HG02623 (cell line): ENCODE measurements at regions not wholly inside any gene's neighbourhood (a gene's known extent, or its start where the extent isn't known, plus 50 kb on each side); places are given as distances from the start of the nearest gene placed in this dataset.

Experiments used
- ATAC-seq: cut with Tn5 transposase; IDR thresholded peaks from one replicate; pipeline ENCODE4 v1.9.1; 2021; ENCODE audit warnings: moderate library complexity; ENCODE audit not compliant: unreplicated experiment

- ATAC-seq = peak; percentile 72
Observed at GRCh38 chr10:123402656-123403055, 248.5 kb downstream of the BUB3 start.

DNA sequence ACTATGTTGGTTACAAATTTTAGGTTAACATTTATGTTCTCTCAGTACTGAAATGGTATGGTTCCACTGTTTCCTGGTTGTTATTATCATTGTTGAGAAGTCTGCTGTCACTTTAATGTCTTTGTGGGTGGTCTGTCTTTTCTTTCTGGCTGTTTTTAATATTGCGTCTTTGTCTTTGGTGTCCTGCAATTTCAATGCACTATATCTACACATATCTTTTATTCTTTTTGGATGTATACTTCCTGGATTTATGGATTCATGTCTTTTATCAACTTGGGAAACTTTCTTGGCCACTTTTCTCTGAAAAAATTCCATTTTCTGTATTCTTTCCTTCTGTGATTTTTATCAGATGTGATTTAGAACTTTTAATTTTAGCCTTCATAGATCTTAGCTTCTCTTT is 250.2 kb downstream of the BUB3 start:
- no peak for ATAC-seq

DNA sequence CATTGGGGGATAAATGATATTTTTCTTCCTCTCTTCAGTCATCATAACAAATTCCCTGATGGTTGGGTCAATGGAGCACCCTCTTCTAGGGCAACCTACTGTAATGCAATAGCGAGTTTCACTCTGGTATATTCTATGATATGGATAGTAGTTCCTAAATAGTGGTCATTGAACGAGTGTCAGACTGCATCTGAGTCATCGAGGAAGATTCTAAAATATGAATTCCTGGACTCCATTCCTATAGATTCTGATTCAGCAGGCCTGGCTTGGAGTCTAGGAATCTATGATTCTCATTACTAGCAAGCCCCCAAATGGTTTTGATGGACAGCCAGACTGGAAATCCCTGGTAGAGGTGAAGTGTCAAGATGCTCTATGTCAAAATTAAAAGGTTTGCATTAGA is 254.5 kb downstream of the BUB3 start:
- ATAC-seq = no peak

DNA sequence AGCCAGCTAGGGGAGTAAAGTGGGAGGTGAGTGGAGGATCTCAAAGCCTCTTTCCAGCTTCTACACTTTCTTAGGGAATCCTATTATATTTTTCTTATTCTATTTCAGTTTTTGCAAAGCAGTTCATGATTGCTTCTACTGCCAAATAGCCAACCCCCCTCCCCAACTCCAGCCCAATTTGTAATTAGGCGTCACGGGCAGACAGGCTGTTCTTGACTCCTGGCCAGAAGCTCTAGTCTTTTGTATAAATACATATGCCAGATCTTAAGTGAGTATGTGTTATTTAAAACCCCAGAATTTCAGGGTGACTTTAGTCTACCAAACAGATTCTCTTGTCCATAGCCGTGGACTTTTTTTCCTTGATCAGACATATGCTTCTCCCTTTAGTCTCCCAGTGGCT is 255.2 kb downstream of the BUB3 start:
- no peak for ATAC-seq

- ATAC-seq = no peak
Observed at GRCh38 chr10:123409884-123410283, 255.7 kb downstream of the BUB3 start.

DNA sequence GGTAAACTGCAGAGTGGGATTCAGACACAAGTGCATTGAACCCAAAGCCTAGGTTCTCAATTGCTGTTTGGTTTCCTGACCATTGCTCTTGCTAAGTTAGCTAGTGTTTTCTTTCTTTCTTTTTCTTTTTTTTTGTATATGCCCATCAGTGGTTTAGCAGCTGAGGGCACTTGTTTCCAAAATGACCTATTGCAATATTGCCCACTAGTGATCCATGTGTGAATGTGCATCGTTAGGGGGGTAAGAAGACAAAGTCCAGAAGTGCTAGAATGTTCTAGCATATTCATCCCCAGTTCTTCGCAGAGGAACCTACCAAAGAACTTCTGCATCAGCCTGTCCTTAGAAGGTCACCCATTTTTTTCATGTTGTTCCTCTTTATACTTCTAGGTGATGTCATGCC is 252.8 kb upstream of the GPR26 start:
- no peak for ATAC-seq

DNA sequence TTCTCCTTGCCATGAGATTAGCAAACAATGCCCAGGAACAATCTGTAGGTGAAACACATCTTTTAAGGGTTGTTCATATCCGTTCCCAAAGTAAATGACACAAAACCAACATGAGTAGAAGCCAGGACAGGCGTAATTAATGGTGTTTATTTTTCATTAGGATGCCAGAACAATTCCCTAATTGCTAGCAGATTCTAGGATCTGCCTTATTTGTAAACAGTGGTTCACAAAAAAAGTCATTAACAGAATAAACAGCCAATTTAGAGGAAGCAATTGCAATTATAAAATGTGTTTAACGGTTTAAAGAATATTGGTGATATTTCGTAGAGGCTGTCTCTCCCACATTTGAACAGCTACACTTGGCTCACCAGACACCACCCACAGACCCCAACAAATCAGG is 250.6 kb upstream of the GPR26 start:
- no peak for ATAC-seq

GRCh38 chr10:123417414-123417813 is 248.7 kb upstream of the GPR26 start:
- no peak for ATAC-seq

- ATAC-seq = no peak
Observed at GRCh38 chr10:123421461-123421860, 244.7 kb upstream of the GPR26 start.

- ATAC-seq = no peak
Observed at GRCh38 chr10:123422261-123422660, 243.9 kb upstream of the GPR26 start.

GRCh38 chr10:123424537-123424936 is 241.6 kb upstream of the GPR26 start:
- ATAC-seq = no peak

DNA sequence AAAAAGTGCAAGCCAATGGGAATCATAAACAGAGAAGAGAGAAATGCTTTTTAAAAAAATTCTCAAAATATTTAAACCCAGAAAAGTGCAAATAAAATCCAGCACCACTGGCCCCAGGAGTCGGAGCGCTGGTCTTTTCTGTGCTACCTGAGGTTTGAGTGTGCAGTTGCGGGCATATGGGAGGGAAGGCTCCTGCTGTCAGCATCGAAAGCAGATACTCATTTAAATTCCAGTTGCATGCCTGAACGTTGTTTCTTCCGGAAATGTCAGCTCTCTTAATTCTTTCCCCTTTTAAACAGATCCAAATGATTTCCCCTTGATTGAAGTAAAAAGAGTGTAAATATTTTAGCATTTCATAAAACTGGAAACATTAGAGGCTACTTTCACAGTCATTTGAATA is 240.5 kb upstream of the GPR26 start:
- no peak for ATAC-seq

- no peak for ATAC-seq
Observed at GRCh38 chr10:123427165-123427786, 238.9 kb upstream of the GPR26 start.

GRCh38 chr10:123428391-123428790 is 237.8 kb upstream of the GPR26 start:
- no peak for ATAC-seq

DNA sequence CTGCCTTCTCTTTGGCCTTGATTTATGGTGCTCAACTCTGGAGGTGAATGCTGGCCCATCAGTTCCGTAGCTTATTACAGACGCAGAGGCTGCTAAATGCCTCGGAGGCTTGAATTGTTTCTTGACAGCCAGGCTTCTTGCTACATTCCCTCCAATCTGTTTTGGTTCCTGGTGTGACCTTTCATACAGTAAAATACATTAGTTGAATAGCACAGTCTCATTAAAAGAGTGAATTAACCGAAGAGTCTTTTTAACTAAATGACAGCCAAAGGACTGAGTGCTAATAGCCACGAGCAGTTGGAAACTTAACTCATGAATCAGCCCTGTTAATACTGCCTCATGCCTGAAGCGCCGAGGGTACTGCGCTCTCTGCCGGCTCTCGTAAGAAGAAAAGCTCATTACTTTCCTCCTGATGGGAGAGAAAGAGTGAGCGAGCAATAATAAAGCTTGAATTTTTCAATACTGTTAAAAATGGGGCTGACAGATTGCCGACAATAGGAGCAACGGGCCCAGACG is 236.4 kb upstream of the GPR26 start:
- ATAC-seq = no peak

- no peak for ATAC-seq
Observed at GRCh38 chr10:123433539-123433938, 232.6 kb upstream of the GPR26 start.

GRCh38 chr10:123434435-123435039 is 231.6 kb upstream of the GPR26 start:
- ATAC-seq = no peak

- ATAC-seq = peak; percentile 90
Observed at GRCh38 chr10:123442901-123443300, 223.3 kb upstream of the GPR26 start.

- no peak for ATAC-seq
Observed at GRCh38 chr10:123443924-123444323, 222.2 kb upstream of the GPR26 start.

- ATAC-seq = no peak
Observed at GRCh38 chr10:123445261-123445775, 220.8 kb upstream of the GPR26 start.

DNA sequence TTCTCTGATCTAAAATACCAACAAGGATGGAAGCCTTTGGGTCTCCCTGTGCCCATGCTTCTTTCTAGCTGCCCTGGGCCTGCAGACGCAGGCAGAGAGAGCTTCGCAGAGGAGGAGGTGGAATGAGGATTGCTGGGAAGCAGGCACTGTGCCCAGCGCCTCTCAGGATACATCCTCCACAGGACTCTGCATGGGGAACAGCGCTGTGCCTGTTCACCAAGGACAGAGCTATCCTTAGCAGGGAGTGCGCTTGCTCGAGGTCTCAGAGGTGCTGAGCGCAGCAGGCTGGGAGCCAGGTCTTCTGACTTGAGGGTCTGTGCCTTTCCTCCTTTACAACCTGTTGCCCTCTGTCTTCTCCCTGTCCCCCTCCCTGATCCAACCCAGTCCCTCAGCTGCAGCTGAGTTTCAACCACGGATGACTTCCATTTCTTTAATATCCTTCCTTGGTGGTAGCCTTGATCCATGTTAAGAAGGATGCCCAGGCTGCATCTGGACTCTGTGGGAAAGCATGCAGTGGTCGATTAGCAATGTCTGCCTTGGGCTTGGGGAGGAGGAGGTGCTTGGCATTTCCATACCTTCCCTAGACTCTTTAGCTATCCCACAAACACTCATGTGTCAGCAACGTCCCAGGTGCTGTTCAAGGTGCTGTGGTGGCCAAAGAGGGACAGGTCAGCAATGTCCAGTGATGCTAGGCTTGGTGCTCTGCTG is 219.6 kb upstream of the GPR26 start:
- ATAC-seq = no peak
